Activated CD8-positive, alpha-beta memory T cell treated with anti-CD3 and anti-CD28 coated beads for 4 hours (primary cell): ENCODE measurements at regions not wholly inside any gene's neighbourhood (a gene's known extent, or its start where the extent isn't known, plus 50 kb on each side); places are given as distances from the start of the nearest gene placed in this dataset.
"Not testable (repeated sequence)": the region's sequence is repeated elsewhere in the genome, so short reads cannot be mapped to it uniquely, and the experiment has no call there.

Experiments used
- DNase-seq, 2 donors: peaks; one replicate each; pipeline ENCODE4 v3.0.0-alpha.2; 2020; ENCODE audit warnings: low read depth in 2 of 2

DNA sequence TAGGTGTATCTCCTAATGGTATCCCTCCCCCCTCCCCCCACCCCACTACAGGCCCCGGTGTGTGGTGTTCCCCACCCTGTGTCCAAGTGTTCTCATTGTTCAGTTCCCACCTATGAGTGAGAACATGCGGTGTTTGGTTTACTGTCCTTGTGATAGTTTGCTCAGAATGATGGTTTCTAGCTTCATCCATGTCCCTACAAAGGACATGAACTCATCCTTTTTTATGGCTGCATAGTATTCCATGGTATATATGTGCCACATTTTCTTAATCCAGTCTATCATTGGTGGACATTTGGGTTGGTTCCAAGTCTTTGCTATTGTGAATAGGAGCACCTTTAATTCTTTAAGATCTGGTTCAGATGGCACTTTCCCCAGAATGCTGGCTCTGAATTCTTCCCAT is 58.5 kb upstream of the PTGFRN start:
- not testable (repeated sequence) for DNase-seq

DNA sequence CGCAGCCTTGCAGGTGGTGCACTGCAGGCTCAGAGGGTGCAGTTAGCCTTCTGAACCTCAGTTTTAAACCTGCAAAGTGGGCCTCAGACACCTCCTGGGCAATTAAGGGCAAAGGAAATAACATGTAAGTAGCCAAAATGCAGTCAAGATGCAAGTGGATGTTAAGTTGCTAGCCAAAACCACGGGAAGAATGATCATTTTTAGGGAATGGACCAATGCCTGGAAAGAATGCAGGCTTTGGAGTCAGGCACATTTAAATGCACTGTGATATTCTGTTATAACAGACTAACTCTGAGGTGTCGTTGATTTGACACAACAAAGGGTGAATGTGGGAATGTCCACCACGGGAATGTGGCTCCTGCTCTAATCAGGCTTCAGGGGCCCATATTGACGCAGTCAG is 57.9 kb upstream of the PTGFRN start:
- DNase-seq = no peak

DNA sequence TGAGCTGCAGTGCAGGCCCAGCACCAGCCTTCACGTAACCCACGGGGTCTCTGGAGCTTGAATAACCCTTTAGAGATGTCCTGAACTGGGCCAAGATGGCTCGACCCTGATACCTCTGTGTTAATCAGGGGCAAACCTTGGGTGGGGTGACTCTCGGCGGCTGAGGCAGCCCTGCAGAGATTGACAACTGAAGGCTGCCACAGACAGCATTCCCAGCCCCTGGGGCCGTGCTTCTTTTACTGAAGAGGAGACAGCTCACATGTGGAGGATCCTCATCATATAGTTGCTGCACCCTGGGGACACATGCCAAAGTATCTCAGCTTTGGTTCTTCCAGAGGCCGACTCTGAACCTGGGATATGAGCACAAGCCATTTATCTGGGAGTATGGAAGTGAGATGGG is 57.3 kb upstream of the PTGFRN start:
- DNase-seq = no peak

DNA sequence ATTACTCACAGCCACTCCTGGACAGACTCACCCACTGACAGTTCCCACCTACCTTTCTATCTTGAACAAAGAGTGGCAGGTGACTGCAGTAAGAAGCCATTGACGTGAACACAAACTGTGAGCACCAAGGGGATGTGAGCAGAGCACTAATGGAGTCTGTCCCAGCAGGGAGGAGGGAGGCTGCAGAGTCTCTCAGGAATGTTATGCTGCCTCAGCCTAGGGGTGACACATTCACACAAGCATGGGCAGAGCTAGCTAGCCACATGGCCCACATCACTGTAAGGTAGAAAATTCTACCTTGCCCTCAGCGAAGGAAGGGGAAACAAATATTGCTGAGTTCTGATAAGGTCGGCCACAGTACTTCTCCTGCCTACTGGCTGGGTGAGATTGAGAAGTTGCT is 56.8 kb upstream of the PTGFRN start:
- DNase-seq = no peak

DNA sequence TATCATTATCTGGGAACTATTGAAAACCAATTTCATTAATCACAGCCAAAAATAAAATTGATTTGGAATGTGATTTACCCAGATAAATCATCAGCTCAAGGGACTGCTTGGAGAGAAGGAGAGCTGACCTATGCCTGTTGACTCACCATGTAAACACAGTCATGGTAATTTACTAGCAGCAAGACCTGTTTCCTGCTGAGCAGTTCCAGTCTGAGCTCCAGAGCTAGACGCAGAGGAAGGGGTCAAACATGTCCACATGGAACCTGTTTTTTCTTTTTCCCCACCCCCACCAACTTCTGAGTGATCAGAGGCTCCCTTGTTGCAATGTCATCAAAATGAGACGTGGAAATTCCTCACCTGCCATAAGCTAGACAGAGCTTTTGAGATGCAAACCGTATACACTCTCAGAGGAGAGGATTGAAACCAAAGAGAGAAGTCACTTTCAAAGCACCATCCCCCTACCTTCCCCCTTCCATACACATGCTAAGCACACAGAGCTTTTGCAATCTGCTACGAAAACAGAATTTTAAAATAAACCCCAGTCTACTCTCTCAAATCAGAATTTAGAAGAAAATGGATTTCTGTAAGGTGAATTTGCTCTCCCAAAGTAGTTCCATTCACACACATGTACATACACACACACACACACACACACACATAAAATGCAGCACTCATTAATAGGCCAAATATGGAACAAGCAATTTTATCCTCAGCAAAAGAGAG is 55.9 kb upstream of the PTGFRN start:
- no peak for DNase-seq

DNA sequence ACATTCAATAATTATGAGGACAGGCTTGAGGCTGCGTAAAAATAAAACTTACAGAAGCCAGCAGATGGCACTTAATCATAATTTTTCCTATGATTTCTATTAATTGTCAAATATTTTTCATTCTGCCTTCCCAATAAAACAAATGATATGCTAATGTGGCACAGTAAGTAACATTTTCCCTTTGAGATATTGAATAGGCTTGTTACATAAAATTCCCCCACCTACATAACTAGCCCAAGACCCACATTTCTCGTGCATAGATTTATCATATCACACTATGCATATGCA is 55.4 kb upstream of the PTGFRN start:
- DNase-seq = no peak

DNA sequence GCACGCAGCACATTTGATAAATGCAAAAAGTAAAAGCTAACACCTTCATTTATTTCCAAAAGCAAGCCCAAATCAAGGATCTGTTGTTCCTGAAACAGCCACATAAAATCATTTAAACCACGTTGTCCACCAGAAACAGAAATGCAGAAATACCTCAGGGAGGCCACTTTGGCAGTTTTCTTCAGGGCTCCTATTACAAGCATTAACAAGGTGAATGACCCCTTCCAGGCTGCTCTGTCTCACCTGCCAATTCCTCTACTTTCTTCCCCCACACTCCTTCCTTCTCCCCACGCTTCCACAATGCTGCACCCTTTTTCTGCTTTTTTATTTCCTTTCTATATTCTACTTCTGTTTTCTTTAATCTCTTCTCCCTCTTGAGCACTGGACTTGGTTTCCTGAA is 55.0 kb upstream of the PTGFRN start:
- no peak for DNase-seq

DNA sequence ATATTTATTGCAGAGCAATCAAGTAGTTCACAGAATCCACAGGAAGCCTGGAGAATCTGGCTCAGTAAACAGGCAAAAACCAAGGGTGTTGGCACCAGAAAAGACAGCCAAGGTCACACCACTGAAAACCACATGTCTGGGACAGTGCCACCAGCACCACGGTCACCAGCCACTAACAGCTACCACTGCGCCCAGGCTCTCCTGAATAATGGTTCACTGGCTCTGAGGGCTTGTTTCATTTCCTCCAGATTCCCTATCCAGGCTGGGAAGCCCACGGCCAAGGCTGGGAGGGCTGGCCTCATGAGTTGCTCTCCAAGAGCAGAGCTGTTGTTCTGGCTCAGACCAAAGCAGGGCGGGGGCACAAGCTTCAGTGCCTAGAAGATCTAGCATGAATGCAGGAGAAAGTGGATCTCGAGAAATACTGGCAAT is 54.5 kb upstream of the PTGFRN start:
- no peak for DNase-seq

DNA sequence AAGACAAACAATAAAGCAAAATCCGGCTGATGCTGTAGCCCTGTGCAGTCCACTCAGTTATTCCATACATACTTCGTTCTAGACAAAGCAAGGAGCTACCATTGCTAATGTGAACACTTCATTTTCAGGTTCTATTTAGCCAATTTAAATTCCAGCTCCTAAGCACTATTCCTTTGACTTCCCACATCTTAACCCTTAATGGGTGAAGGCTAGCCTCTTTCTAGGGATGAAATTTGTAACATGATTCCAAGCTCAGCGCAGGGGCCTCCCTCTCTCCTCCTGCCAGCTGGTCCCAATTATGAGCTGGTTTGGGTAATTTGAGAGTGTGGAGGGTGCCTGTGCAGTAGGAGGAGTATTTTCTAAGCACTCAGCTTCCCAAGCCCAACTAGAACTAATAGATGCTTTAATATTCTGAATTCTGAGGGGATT is 53.9 kb upstream of the PTGFRN start:
- DNase-seq = no peak

DNA sequence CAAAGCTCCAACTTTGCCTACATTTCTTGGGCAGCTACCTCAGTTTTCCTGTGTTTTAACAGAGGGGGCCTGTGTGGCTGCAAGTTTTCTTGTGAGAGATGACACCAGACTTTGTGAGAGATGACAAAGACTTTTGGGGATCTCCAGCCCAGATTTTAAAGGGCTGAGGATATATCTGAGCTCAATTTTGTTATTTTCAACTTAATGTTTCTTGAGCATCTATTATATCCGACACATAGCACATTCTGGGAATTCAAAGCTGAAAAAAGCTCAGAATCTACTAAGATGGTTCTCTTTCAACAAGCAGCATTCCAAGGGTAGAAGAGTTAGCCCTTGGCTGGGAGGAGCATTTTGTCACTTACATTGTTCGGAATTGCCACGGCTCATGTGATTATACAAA is 53.4 kb upstream of the PTGFRN start:
- no peak for DNase-seq

DNA sequence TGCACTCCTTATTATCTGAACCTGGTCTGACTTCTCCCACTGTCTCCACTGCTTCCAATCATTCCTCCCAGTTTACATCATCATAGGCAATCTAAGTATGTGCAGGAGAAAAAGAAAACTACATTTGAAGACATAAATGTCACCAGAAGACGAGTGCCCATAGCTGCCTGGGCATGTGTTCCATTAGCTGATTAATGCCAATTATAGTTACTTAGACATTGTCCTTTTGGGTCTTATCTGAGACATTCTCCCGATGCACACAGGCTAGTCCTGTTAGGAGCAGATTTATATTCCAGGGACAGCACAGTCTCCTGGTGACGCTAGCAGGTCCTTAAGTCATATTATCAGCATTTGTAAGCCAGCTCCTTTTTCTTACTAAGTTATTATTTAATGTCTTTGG is 52.6 kb upstream of the PTGFRN start:
- no peak for DNase-seq
